Natural killer cell (primary cell): ENCODE measurements at regions not wholly inside any gene's neighbourhood (a gene's known extent, or its start where the extent isn't known, plus 50 kb on each side); places are given as distances from the start of the nearest gene placed in this dataset.
"Not testable (repeated sequence)": the region's sequence is repeated elsewhere in the genome, so short reads cannot be mapped to it uniquely, and the experiment has no call there.

ENCODE experiments used
- ATAC-seq, 3 donors: fragments of 150-1000 bp in 2 of 3; fragments of 200-7000 bp in 1 of 3; cut with Tn5 transposase; 1 replicate in 1 of 3; 2 replicates in 2 of 3; pipeline ENCODE4 v1.10.0; 2021; ENCODE audit warnings: mild to moderate bottlenecking in 2 of 3, moderate library complexity in 2 of 3
- DNase-seq, 2 donors: peaks; one replicate each; pipeline versions ENCODE4 v3.0.0 to v3.0.0-alpha.2; 2013 to 2021; ENCODE audit warnings: mixed read lengths in 1 of 2
- H3K27ac ChIP-seq: one replicate; pipeline ENCODE4 v1.5.1; 2013; ENCODE audit warnings: mild to moderate bottlenecking, low read length
- H3K27me3 ChIP-seq: one replicate; pipeline ENCODE4 v1.6.1; 2013; ENCODE audit warnings: low read length; ENCODE audit not compliant: control insufficient read depth, insufficient read depth
- H3K36me3 ChIP-seq: one replicate; pipeline ENCODE4 v1.6.1; 2013; ENCODE audit warnings: low read length; ENCODE audit not compliant: control insufficient read depth, insufficient read depth
- H3K4me1 ChIP-seq: one replicate; pipeline ENCODE4 v1.6.1; 2013; ENCODE audit warnings: low read length; ENCODE audit not compliant: control insufficient read depth, insufficient read depth
- H3K4me3 ChIP-seq: one replicate; pipeline ENCODE4 v1.5.1; 2013; ENCODE audit warnings: low read length
- H3K9me3 ChIP-seq: one replicate; pipeline ENCODE4 v1.6.1; 2013; ENCODE audit warnings: low read length; ENCODE audit not compliant: control insufficient read depth, insufficient read depth
- H3K27ac Mint-ChIP-seq, 2 donors: one replicate each; pipeline ENCODE4 v1.8.0; 2022; ENCODE audit warnings: mild to moderate bottlenecking in 2 of 2, mixed read lengths in 2 of 2, moderate library complexity in 1 of 2
- H3K27me3 Mint-ChIP-seq, 2 donors: one replicate each; pipeline ENCODE4 v1.8.0; 2022; ENCODE audit warnings: low read depth in 2 of 2, mixed read lengths in 2 of 2
- H3K36me3 Mint-ChIP-seq: one replicate; pipeline ENCODE4 v1.8.0; 2022; ENCODE audit warnings: mixed read lengths
- H3K4me1 Mint-ChIP-seq, 2 donors: one replicate each; pipeline ENCODE4 v1.8.0; 2022; ENCODE audit warnings: mixed read lengths in 2 of 2
- H3K4me3 Mint-ChIP-seq: one replicate; pipeline ENCODE4 v1.8.0; 2022; ENCODE audit warnings: mild to moderate bottlenecking, moderate library complexity, mixed read lengths
- H3K9me3 Mint-ChIP-seq, 2 donors: one replicate each; pipeline ENCODE4 v1.8.0; 2022; ENCODE audit warnings: mixed read lengths in 2 of 2
- CTCF ChIP-seq: fragments of 200-600 bp; IDR thresholded peaks from one replicate; pipeline ENCODE4 v1.8.0; 2022; ENCODE audit warnings: antibody characterized with exemption
- WGBS: methylation state at CpG from one replicate; pipeline ENCODE4 v1.1.7; 2013; ENCODE audit warnings: missing lambda C conversion rate; ENCODE audit not compliant: insufficient coverage; 5-methylcytosine and 5-hydroxymethylcytosine counted together
- intact Hi-C: fragments of 100-400 bp; cut with micrococcal nuclease; formaldehyde crosslinking; loops from one replicate; pipeline ENCODE4 v1.14.2; 2022

- Mint-ChIP-seq H3K4me3 (peak overlapping the region; percentile 7), H3K27me3 (peaks cover 0 to 2% of the 10 kb centered on the region in 2 donors)
- no peak overlapping the region for H3K27ac ChIP-seq
Observed at GRCh38 chr6:139698526-139699176, 324.2 kb upstream of the CITED2 start.

GRCh38 chr6:139697856-139698255 is 323.4 kb upstream of the CITED2 start:
- H3K9me3 Mint-ChIP-seq = not testable (repeated sequence)

More at GRCh38 chr6:139698526-139699176, 324.2 kb upstream of the CITED2 start:
- Histone ChIP-seq H3K4me1 (peaks cover 3% of the 10 kb centered on the region), H3K27me3 (no peaks in the 10 kb centered on the region), H3K36me3 (no peaks in the 10 kb centered on the region), H3K9me3 (no peaks in the 10 kb centered on the region), H3K4me3 (no peak overlapping the region)
- DNase-seq (no peak), ATAC-seq (no peak)
- intact Hi-C loops = no loop called here
- H3K36me3 Mint-ChIP-seq = no peaks in the 10 kb centered on the region
- 93% methylated on average over 2 of the region's 3 CpGs for WGBS
- H3K9me3 Mint-ChIP-seq = no peaks in the 10 kb centered on the region
- H3K27ac Mint-ChIP-seq = no peak overlapping the region
- TF ChIP-seq CTCF = no peak
- peaks cover 0 to 5% of the 10 kb centered on the region in 2 donors for H3K4me1 Mint-ChIP-seq

GRCh38 chr6:139696991-139697390 is 322.5 kb upstream of the CITED2 start:
- H3K4me1 Mint-ChIP-seq, H3K36me3 ChIP-seq, ATAC-seq, H3K9me3 ChIP-seq, H3K27ac ChIP-seq, H3K36me3 Mint-ChIP-seq, H3K4me3 ChIP-seq, H3K9me3 Mint-ChIP-seq, H3K27me3 ChIP-seq, DNase-seq, H3K27me3 Mint-ChIP-seq, H3K4me1 ChIP-seq, intact Hi-C loops, H3K27ac Mint-ChIP-seq: not testable (repeated sequence)
- 73% methylated on average over 16 of the region's 16 CpGs for WGBS
- peak overlapping the region; percentile 70 for H3K4me3 Mint-ChIP-seq

More at GRCh38 chr6:139697856-139698255, 323.4 kb upstream of the CITED2 start:
- H3K36me3 Mint-ChIP-seq, H3K36me3 ChIP-seq, intact Hi-C loops, H3K4me1 ChIP-seq, H3K4me1 Mint-ChIP-seq, DNase-seq, H3K27me3 Mint-ChIP-seq, H3K4me3 ChIP-seq, H3K27ac ChIP-seq, H3K27me3 ChIP-seq, ATAC-seq, H3K27ac Mint-ChIP-seq, H3K9me3 ChIP-seq, H3K4me3 Mint-ChIP-seq: not testable (repeated sequence)
- 93% methylated on average over 23 of the region's 23 CpGs for WGBS

- intact Hi-C loops = no loop called here
- H3K27me3 ChIP-seq = no peaks in the 10 kb centered on the region
- DNase-seq = no peak
- no peak overlapping the region for H3K27ac ChIP-seq
- Mint-ChIP-seq H3K4me3 (no peak overlapping the region), H3K27ac (no peak overlapping the region), H3K36me3 (no peaks in the 10 kb centered on the region), H3K4me1 (peaks cover 0 to 5% of the 10 kb centered on the region in 2 donors), H3K9me3 (no peaks in the 10 kb centered on the region), H3K27me3 (peaks cover 0 to 5% of the 10 kb centered on the region in 2 donors)
- WGBS = 100% methylated on average over 1 of the region's 1 CpG
- no peaks in the 10 kb centered on the region for H3K9me3 ChIP-seq
- no peak overlapping the region for H3K4me3 ChIP-seq
- no peak for TF ChIP-seq CTCF
- peaks cover 3% of the 10 kb centered on the region for H3K4me1 ChIP-seq
- ATAC-seq = no peak
- no peaks in the 10 kb centered on the region for H3K36me3 ChIP-seq
Observed at GRCh38 chr6:139695361-139695760, 320.9 kb upstream of the CITED2 start.
